OCI-LY7 (cell line): ENCODE measurements at regions not wholly inside any gene's neighbourhood (a gene's known extent, or its start where the extent isn't known, plus 50 kb on each side); places are given as distances from the start of the nearest gene placed in this dataset.

Source experiments
- BruUV-seq: library from RNA; stranded (reverse); fragments of 400-500 nt; replicated peaks from 2 replicates; lab custom pipeline; 2021; lab: Mats Ljungman, UMichigan
- CTCF ChIA-PET: fragments of 300-600 bp; sonication (Branson Sonifier 250); formaldehyde crosslinking; loops from one replicate; lab custom pipeline; 2022; ENCODE audit warnings: antibody characterized with exemption; ENCODE audit not compliant: unreplicated experiment; lab: Charles Lee
- POLR2A ChIA-PET: fragments of 300-600 bp; sonication (Branson Sonifier 250); formaldehyde crosslinking; loops from one replicate; lab custom pipeline; 2022; ENCODE audit warnings: antibody characterized with exemption; lab: Charles Lee
- DNase-seq: peaks from one replicate; pipeline ENCODE4 v3.0.0-alpha.2; 2015; ENCODE audit warnings: low spot score
- H2AFZ ChIP-seq: fragments of 200-600 bp; sonication (generic), shearing (Covaris generic); 2 replicates; pipeline ENCODE4 v1.6.1; 2014; ENCODE audit warnings: mild to moderate bottlenecking, antibody characterized with exemption, low read length, moderate library complexity
- H3K27ac ChIP-seq: fragments of 200-600 bp; sonication (generic); 2 replicates; pipeline ENCODE4 v1.5.1; 2014; ENCODE audit warnings: mixed run types, low read depth, mild to moderate bottlenecking, moderate library complexity, low read length, inconsistent platforms; ENCODE audit not compliant: poor library complexity, severe bottlenecking
- H3K36me3 ChIP-seq: fragments of 200-600 bp; sonication (generic); 2 replicates; pipeline ENCODE4 v1.6.1; 2014; ENCODE audit warnings: mild to moderate bottlenecking, antibody characterized with exemption, low read length, moderate library complexity, mixed read lengths; ENCODE audit not compliant: insufficient read depth
- H3K4me1 ChIP-seq: fragments of 200-600 bp; sonication (generic); 2 replicates; pipeline ENCODE4 v1.5.1; 2014; ENCODE audit warnings: mild to moderate bottlenecking, low read length; ENCODE audit not compliant: insufficient read depth, poor library complexity, severe bottlenecking
- H3K4me2 ChIP-seq: fragments of 200-600 bp; sonication (generic); 2 replicates; pipeline ENCODE4 v1.6.1; 2014; ENCODE audit warnings: mild to moderate bottlenecking, low read length
- H3K4me3 ChIP-seq: fragments of 200-600 bp; sonication (generic); 2 replicates; pipeline ENCODE4 v1.5.1; 2014; ENCODE audit warnings: mild to moderate bottlenecking, low read depth, low read length; ENCODE audit not compliant: poor library complexity, severe bottlenecking
- H3K79me2 ChIP-seq: fragments of 200-600 bp; sonication (generic); 2 replicates; pipeline ENCODE4 v1.6.1; 2016; ENCODE audit warnings: low read depth, mild to moderate bottlenecking, low read length, moderate library complexity, mixed read lengths; ENCODE audit not compliant: insufficient read depth
- H3K9me2 ChIP-seq: fragments of 200-600 bp; sonication (generic); 2 replicates; pipeline ENCODE4 v1.6.1; 2016; ENCODE audit warnings: mild to moderate bottlenecking, low read length, mixed read lengths; ENCODE audit not compliant: insufficient read depth
- H3K9me3 ChIP-seq: fragments of 200-600 bp; sonication (generic); 2 replicates; pipeline ENCODE4 v1.6.1; 2014; ENCODE audit warnings: mild to moderate bottlenecking, mixed run types, low read length, mixed read lengths
- H4K20me1 ChIP-seq: fragments of 200-600 bp; sonication (generic); 2 replicates; pipeline ENCODE4 v1.6.1; 2014; ENCODE audit warnings: mild to moderate bottlenecking, antibody characterized with exemption, low read length, moderate library complexity, mixed read lengths; ENCODE audit not compliant: insufficient read depth
- EZH2phosphoT487 ChIP-seq: fragments of 200-600 bp; sonication (generic); IDR thresholded peaks from 2 replicates; pipeline ENCODE4 v1.6.1; 2018; ENCODE audit warnings: low read depth, borderline replicate concordance, mild to moderate bottlenecking, mixed run types, antibody characterized with exemption, low read length, moderate library complexity, mixed read lengths
- intact Hi-C: fragments of 100-400 bp; cut with micrococcal nuclease; formaldehyde crosslinking; loops from one replicate; pipeline ENCODE4 v1.10.0; 2022; ENCODE audit not compliant: unreplicated experiment
- TF ChIP-seq, protein P1 (sequence below): fragments of 200-600 bp; sonication (generic); conservative IDR thresholded peaks from 2 replicates; pipeline ENCODE4 v1.5.1; 2014; ENCODE audit warnings: mild to moderate bottlenecking, antibody characterized with exemption, low read length, moderate library complexity, mixed read lengths

GRCh38 chr4:14575289-14575688, 427.0 kb upstream of the CPEB2 start:
- H3K36me3 ChIP-seq = no peaks in the 10 kb centered on the region
- H3K79me2 ChIP-seq = no peaks in the 10 kb centered on the region
- CTCF ChIA-PET = no interaction called here
- no peak overlapping the region for H3K4me2 ChIP-seq
- TF ChIP-seq EZH2phosphoT487 = no peak
- TF ChIP-seq, protein P1, sequence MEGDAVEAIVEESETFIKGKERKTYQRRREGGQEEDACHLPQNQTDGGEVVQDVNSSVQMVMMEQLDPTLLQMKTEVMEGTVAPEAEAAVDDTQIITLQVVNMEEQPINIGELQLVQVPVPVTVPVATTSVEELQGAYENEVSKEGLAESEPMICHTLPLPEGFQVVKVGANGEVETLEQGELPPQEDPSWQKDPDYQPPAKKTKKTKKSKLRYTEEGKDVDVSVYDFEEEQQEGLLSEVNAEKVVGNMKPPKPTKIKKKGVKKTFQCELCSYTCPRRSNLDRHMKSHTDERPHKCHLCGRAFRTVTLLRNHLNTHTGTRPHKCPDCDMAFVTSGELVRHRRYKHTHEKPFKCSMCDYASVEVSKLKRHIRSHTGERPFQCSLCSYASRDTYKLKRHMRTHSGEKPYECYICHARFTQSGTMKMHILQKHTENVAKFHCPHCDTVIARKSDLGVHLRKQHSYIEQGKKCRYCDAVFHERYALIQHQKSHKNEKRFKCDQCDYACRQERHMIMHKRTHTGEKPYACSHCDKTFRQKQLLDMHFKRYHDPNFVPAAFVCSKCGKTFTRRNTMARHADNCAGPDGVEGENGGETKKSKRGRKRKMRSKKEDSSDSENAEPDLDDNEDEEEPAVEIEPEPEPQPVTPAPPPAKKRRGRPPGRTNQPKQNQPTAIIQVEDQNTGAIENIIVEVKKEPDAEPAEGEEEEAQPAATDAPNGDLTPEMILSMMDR = no peak
- POLR2A ChIA-PET = no interaction called here
- no peaks in the 10 kb centered on the region for H4K20me1 ChIP-seq
- no peak overlapping the region for H2AFZ ChIP-seq
- H3K4me1 ChIP-seq = no peaks in the 10 kb centered on the region
- intact Hi-C loops = no loop called here
- BruUV-seq = no TSS peak
- H3K27ac ChIP-seq = no peak overlapping the region
- no peaks in the 10 kb centered on the region for H3K9me3 ChIP-seq
- no peak for DNase-seq
- H3K9me2 ChIP-seq = no peaks in the 10 kb centered on the region
- H3K4me3 ChIP-seq = no peak overlapping the region

DNA sequence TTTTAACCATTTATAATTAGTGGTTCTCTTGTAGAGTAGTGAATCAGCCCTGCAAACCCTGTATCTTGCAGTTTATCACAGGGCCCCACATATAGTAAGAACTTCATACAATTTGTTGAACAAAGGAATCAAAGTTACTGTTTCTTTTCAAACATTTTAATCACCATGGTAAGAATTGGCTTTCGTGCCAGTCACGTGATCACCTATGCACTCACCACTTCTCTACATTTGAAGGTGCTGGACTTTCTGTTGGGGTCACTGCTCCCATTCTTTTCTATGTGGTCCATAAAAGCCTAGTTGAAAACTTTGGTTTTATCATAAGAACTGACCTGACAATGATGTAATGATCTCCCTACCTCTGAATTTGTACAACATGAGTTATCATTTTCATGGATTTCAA, 426.4 kb upstream of the CPEB2 start:
- H3K9me2 ChIP-seq = no peaks in the 10 kb centered on the region
- no peak for TF ChIP-seq EZH2phosphoT487
- TF ChIP-seq, protein P1 = no peak
- H3K4me1 ChIP-seq = no peaks in the 10 kb centered on the region
- no peak overlapping the region for H3K27ac ChIP-seq
- intact Hi-C loops = no loop called here
- no peak overlapping the region for H3K4me3 ChIP-seq
- ChIA-PET CTCF (no interaction called here), POLR2A (interaction anchor here (0.6 kb wide), 1 partner anchor 14 kb away, joined by 3 read pairs; no protein-coding TSS in a partner anchor)
- H3K9me3 ChIP-seq = no peaks in the 10 kb centered on the region
- no peaks in the 10 kb centered on the region for H3K36me3 ChIP-seq
- no TSS peak for BruUV-seq
- H3K4me2 ChIP-seq = no peak overlapping the region
- H4K20me1 ChIP-seq = no peaks in the 10 kb centered on the region
- no peaks in the 10 kb centered on the region for H3K79me2 ChIP-seq
- no peak for DNase-seq
- no peak overlapping the region for H2AFZ ChIP-seq

DNA sequence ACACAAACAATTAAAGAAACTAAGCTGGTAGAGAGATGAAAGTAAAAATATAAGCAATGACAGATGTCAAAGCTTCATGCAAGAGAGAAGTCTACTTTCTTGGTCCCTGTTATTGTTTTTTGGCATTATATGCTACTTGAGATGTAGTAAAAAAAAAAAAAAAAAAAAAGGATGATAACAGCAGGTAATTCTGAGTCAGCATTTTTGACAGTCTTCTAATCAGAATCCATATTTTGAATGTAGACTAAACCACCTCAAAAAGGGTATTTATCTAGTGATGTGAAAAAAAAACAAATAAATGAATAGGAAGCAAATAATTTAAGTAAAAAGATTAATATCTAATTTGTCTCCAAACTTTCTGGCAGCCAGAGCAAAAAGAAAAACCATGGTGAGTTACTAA, 422.2 kb upstream of the CPEB2 start:
- Histone ChIP-seq H4K20me1 (no peaks in the 10 kb centered on the region), H3K4me2 (no peak overlapping the region), H2AFZ (no peak overlapping the region), H3K27ac (no peak overlapping the region), H3K79me2 (no peaks in the 10 kb centered on the region), H3K9me2 (no peaks in the 10 kb centered on the region), H3K9me3 (no peaks in the 10 kb centered on the region), H3K36me3 (no peaks in the 10 kb centered on the region), H3K4me3 (no peak overlapping the region), H3K4me1 (no peaks in the 10 kb centered on the region)
- DNase-seq = no peak
- intact Hi-C loops = no loop called here
- BruUV-seq = no TSS peak
- no peak for TF ChIP-seq EZH2phosphoT487
- TF ChIP-seq, protein P1 = no peak
- POLR2A ChIA-PET = interaction anchor here (0.7 kb wide), 1 partner anchor 892 kb away, joined by 3 read pairs; no protein-coding TSS in a partner anchor
- CTCF ChIA-PET = no interaction called here
